ENCODE measurements at regions not wholly inside any gene's neighbourhood (a gene's known extent, or its start where the extent isn't known, plus 50 kb on each side); places are given as distances from the start of the nearest gene placed in this dataset.
A peak's percentile ranks its signal among the peaks of the same experiment; 100 is the strongest.

DNA sequence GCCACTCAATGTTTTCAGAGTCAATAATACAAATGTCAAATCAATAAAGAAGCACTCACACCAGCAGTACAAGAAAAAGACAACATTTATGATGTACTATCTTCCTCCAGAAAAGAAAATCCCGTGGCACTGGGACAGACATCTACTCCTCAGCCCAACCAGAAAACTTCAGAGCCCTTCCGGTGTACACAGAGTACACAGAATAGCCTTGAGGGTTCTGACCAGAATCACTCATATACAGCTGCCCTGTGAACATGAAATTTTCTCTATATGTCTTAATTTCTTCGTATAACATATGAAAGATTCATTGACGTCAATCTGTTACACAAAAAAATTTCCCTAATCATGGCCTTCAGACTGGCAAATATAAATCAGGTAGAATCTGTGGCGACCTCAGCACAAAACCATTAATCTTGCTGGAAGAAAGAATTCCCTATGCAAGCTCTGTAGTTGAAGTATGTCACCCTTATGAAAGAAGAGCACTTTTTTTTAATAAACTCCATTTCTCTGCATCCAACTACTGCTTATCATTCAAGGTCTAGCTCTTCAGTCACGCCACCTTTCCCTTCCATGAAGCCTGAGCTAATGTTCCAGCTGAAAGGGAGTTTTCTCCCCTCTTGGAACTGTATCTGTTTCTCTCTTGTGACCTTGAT, 53.8 kb upstream of the PLAAT1 start:
- Histone ChIP-seq H3K9me3 (ENCODE audit: severe bottlenecking) (no peaks in the 10 kb centered on the region), H3K27ac (no peak overlapping the region), H3K36me3 (no peaks in the 10 kb centered on the region), H3K27me3 (ENCODE audit: insufficient read depth, low read depth, severe bottlenecking) (no peaks in the 10 kb centered on the region), H3K4me3 (ENCODE audit: low read depth, low read length) (no peak overlapping the region)
- TF ChIP-seq, protein P1, sequence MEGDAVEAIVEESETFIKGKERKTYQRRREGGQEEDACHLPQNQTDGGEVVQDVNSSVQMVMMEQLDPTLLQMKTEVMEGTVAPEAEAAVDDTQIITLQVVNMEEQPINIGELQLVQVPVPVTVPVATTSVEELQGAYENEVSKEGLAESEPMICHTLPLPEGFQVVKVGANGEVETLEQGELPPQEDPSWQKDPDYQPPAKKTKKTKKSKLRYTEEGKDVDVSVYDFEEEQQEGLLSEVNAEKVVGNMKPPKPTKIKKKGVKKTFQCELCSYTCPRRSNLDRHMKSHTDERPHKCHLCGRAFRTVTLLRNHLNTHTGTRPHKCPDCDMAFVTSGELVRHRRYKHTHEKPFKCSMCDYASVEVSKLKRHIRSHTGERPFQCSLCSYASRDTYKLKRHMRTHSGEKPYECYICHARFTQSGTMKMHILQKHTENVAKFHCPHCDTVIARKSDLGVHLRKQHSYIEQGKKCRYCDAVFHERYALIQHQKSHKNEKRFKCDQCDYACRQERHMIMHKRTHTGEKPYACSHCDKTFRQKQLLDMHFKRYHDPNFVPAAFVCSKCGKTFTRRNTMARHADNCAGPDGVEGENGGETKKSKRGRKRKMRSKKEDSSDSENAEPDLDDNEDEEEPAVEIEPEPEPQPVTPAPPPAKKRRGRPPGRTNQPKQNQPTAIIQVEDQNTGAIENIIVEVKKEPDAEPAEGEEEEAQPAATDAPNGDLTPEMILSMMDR (IDR thresholded peaks at IDR 0.05; ENCODE audit: low read depth, low read length) = no peak
- no peak for DNase-seq

DNA sequence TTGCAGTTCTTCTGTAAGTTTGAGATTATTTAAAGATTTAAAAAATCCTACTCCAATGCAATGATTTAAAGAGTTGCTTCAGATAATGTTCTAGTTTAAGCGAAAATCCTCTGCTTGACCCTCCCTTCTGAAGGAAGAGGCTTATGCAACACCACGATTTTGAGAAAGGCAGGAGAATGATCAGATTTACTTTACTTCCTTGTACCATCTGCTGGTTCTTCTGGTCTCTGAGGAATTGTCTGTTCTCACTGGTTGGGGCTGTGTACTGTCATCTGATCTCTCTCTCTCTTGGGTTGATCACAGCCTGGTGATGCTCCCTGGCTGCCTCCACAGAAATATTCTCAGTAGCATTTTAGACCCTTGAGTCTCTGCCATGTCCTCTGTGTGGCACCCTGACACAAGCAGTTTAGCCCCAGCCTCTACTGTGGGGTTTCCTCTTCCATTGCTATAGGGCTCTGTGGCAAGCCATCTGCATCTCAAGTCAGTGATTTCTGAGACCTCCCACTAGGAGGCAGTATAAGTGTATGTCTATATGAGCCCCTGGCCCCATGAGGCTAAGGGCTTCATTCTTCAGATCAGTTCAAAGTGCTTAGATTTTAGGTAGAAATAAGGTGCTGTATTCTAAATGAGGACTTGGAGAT, 50.8 kb upstream of the PLAAT1 start:
- TF ChIP-seq, protein P1 (IDR thresholded peaks at IDR 0.05; ENCODE audit: low read depth, low read length) = peak; percentile 56
- DNase-seq = peak; percentile 74
- Histone ChIP-seq H3K27ac (no peak overlapping the region), H3K9me3 (ENCODE audit: severe bottlenecking) (no peaks in the 10 kb centered on the region), H3K4me3 (ENCODE audit: low read depth, low read length) (no peak overlapping the region), H3K36me3 (no peaks in the 10 kb centered on the region), H3K27me3 (ENCODE audit: insufficient read depth, low read depth, severe bottlenecking) (no peaks in the 10 kb centered on the region)
